ENCODE measurements at regions not wholly inside any gene's neighbourhood (a gene's known extent, or its start where the extent isn't known, plus 50 kb on each side); places are given as distances from the start of the nearest gene placed in this dataset.

- TF ChIP-seq CTCF (IDR thresholded peaks at IDR 0.05; ENCODE audit: insufficient read depth, low read length, poor library complexity, severe bottlenecking): no peak
- Histone ChIP-seq H3K36me3 (ENCODE audit: control insufficient read depth, insufficient read depth, low read length) (no peaks in the 10 kb centered on the region), H3K4me3 (replicated peaks; ENCODE audit: low read depth, low read length) (no peak overlapping the region), H3K27me3 (replicated peaks; ENCODE audit: control insufficient read depth, insufficient read depth, low read length) (no peaks in the 10 kb centered on the region)
- no peak for DNase-seq (ENCODE audit: extremely low read depth, insufficient read length)
These were observed 180.0 kb downstream of the PLPP3 start for GRCh38 chr1:56399326-56399725.

- DNase-seq (ENCODE audit: extremely low read depth, insufficient read length): no peak
- no peaks in the 10 kb centered on the region for H3K36me3 ChIP-seq (ENCODE audit: control insufficient read depth, insufficient read depth, low read length)
- H3K27me3 ChIP-seq (replicated peaks; ENCODE audit: control insufficient read depth, insufficient read depth, low read length): no peaks in the 10 kb centered on the region
- no peak for TF ChIP-seq CTCF (IDR thresholded peaks at IDR 0.05; ENCODE audit: insufficient read depth, low read length, poor library complexity, severe bottlenecking)
- H3K4me3 ChIP-seq (replicated peaks; ENCODE audit: low read depth, low read length): no peak overlapping the region
These were observed 181.5 kb downstream of the PLPP3 start for GRCh38 chr1:56397811-56398231.

GRCh38 chr1:56397409-56397808 is 182.0 kb downstream of the PLPP3 start:
- no peak for TF ChIP-seq CTCF (IDR thresholded peaks at IDR 0.05; ENCODE audit: insufficient read depth, low read length, poor library complexity, severe bottlenecking)
- Histone ChIP-seq H3K4me3 (replicated peaks; ENCODE audit: low read depth, low read length) (no peak overlapping the region), H3K27me3 (replicated peaks; ENCODE audit: control insufficient read depth, insufficient read depth, low read length) (no peaks in the 10 kb centered on the region), H3K36me3 (ENCODE audit: control insufficient read depth, insufficient read depth, low read length) (no peaks in the 10 kb centered on the region)
- no peak for DNase-seq (ENCODE audit: extremely low read depth, insufficient read length)

- no peak for TF ChIP-seq CTCF (IDR thresholded peaks at IDR 0.05; ENCODE audit: insufficient read depth, low read length, poor library complexity, severe bottlenecking)
- Histone ChIP-seq H3K27me3 (replicated peaks; ENCODE audit: control insufficient read depth, insufficient read depth, low read length) (no peaks in the 10 kb centered on the region), H3K36me3 (ENCODE audit: control insufficient read depth, insufficient read depth, low read length) (no peaks in the 10 kb centered on the region), H3K4me3 (replicated peaks; ENCODE audit: low read depth, low read length) (no peak overlapping the region)
- no peak for DNase-seq (ENCODE audit: extremely low read depth, insufficient read length)
These were observed 182.8 kb downstream of the PLPP3 start for GRCh38 chr1:56396581-56396980.

- Histone ChIP-seq H3K4me3 (replicated peaks; ENCODE audit: low read depth, low read length) (no peak overlapping the region), H3K36me3 (ENCODE audit: control insufficient read depth, insufficient read depth, low read length) (no peaks in the 10 kb centered on the region), H3K27me3 (replicated peaks; ENCODE audit: control insufficient read depth, insufficient read depth, low read length) (no peaks in the 10 kb centered on the region)
- no peak for DNase-seq (ENCODE audit: extremely low read depth, insufficient read length)
- no peak for TF ChIP-seq CTCF (IDR thresholded peaks at IDR 0.05; ENCODE audit: insufficient read depth, low read length, poor library complexity, severe bottlenecking)
These were observed 183.6 kb downstream of the PLPP3 start for GRCh38 chr1:56395776-56396175.

- Histone ChIP-seq H3K27me3 (replicated peaks; ENCODE audit: control insufficient read depth, insufficient read depth, low read length) (no peaks in the 10 kb centered on the region), H3K36me3 (ENCODE audit: control insufficient read depth, insufficient read depth, low read length) (no peaks in the 10 kb centered on the region), H3K4me3 (replicated peaks; ENCODE audit: low read depth, low read length) (no peak overlapping the region)
- DNase-seq (ENCODE audit: extremely low read depth, insufficient read length): no peak
- TF ChIP-seq CTCF (IDR thresholded peaks at IDR 0.05; ENCODE audit: insufficient read depth, low read length, poor library complexity, severe bottlenecking): no peak
These were observed 185.1 kb downstream of the PLPP3 start for GRCh38 chr1:56394298-56394697.

Measured in GM06990 (cell line).